HG02973 (cell line): ENCODE measurements at regions not wholly inside any gene's neighbourhood (a gene's known extent, or its start where the extent isn't known, plus 50 kb on each side); places are given as distances from the start of the nearest gene placed in this dataset.
"Not testable (repeated sequence)": the region's sequence is repeated elsewhere in the genome, so short reads cannot be mapped to it uniquely, and the experiment has no call there.

ENCODE experiments used
- ATAC-seq: cut with Tn5 transposase; IDR thresholded peaks from one replicate; pipeline ENCODE4 v1.9.1; 2021; ENCODE audit warnings: moderate library complexity; ENCODE audit not compliant: unreplicated experiment

- ATAC-seq: no peak
These were observed 80.3 kb upstream of the RFLNA start for GRCh38 chr12:124214574-124214973.

- no peak for ATAC-seq
These were observed 77.9 kb upstream of the RFLNA start for GRCh38 chr12:124216966-124217365.

- ATAC-seq: no peak
These were observed 77.2 kb upstream of the RFLNA start for GRCh38 chr12:124217508-124218242.

GRCh38 chr12:124218243-124218560 lies 76.7 kb upstream of the RFLNA start:
- no peak for ATAC-seq

- ATAC-seq: not testable (repeated sequence)
These were observed 76.2 kb upstream of the RFLNA start for GRCh38 chr12:124218650-124219049.

GRCh38 chr12:124222368-124223245 lies 72.3 kb upstream of the RFLNA start:
- ATAC-seq: no peak

GRCh38 chr12:124223733-124224138 lies 71.2 kb upstream of the RFLNA start:
- not testable (repeated sequence) for ATAC-seq

- no peak for ATAC-seq
These were observed 70.3 kb upstream of the RFLNA start for GRCh38 chr12:124224535-124225110.

- no peak for ATAC-seq
These were observed 69.2 kb upstream of the RFLNA start for GRCh38 chr12:124225730-124226129.

GRCh38 chr12:124227951-124228711 lies 66.8 kb upstream of the RFLNA start:
- no peak for ATAC-seq

- no peak for ATAC-seq
These were observed 65.4 kb upstream of the RFLNA start for GRCh38 chr12:124229520-124229919.

GRCh38 chr12:124230117-124230757 lies 64.7 kb upstream of the RFLNA start:
- ATAC-seq: no peak

- ATAC-seq: no peak
These were observed 64.1 kb upstream of the RFLNA start for GRCh38 chr12:124230789-124231188.

GRCh38 chr12:124231980-124232653 lies 62.8 kb upstream of the RFLNA start:
- ATAC-seq: no peak

- no peak for ATAC-seq
These were observed 62.3 kb upstream of the RFLNA start for GRCh38 chr12:124232654-124232987.

- no peak for ATAC-seq
These were observed 61.7 kb upstream of the RFLNA start for GRCh38 chr12:124233041-124233796.

GRCh38 chr12:124233846-124234640 lies 60.9 kb upstream of the RFLNA start:
- ATAC-seq: no peak

GRCh38 chr12:124236625-124237031 lies 58.3 kb upstream of the RFLNA start:
- no peak for ATAC-seq

- no peak for ATAC-seq
These were observed 56.0 kb upstream of the RFLNA start for GRCh38 chr12:124238886-124239285.
